Panc1 (cell line): ENCODE measurements at regions not wholly inside any gene's neighbourhood (a gene's known extent, or its start where the extent isn't known, plus 50 kb on each side); places are given as distances from the start of the nearest gene placed in this dataset.

Source experiments
- ATAC-seq: fragments of 200-7000 bp; cut with Tn5 transposase; 2 replicates; pipeline ENCODE4 v1.9.1; 2020; ENCODE audit warnings: mild to moderate bottlenecking, moderate library complexity
- BruUV-seq: library from RNA; stranded (reverse); fragments of 400-500 nt; replicated peaks from 2 replicates; lab custom pipeline; 2021; lab: Mats Ljungman, UMichigan
- CTCF ChIA-PET: fragments of 300-600 bp; sonication (Branson Sonifier 250); formaldehyde crosslinking; loops from one replicate; lab custom pipeline; 2022; ENCODE audit warnings: antibody characterized with exemption; lab: Charles Lee
- POLR2A ChIA-PET: fragments of 300-600 bp; sonication (Branson Sonifier 250); formaldehyde crosslinking; loops from one replicate; lab custom pipeline; 2022; ENCODE audit warnings: antibody characterized with exemption; lab: Charles Lee
- DNase-seq: peaks from one replicate; pipeline ENCODE4 v3.0.0-alpha.2; 2010; ENCODE audit warnings: low read depth, low spot score
- H3K27ac ChIP-seq: 2 replicates; pipeline ENCODE4 v1.5.1; 2011; ENCODE audit warnings: mild to moderate bottlenecking, low read length, inconsistent platforms
- H3K27me3 ChIP-seq: fragments of 200-500 bp; sonication (Bioruptor generic); 2 replicates; pipeline ENCODE4 v1.6.0; 2014; ENCODE audit warnings: low read length, inconsistent platforms; ENCODE audit not compliant: control insufficient read depth, insufficient read depth
- H3K36me3 ChIP-seq: fragments of 200-500 bp; sonication (Bioruptor generic); 2 replicates; pipeline ENCODE4 v1.5.1; 2014; ENCODE audit warnings: inconsistent platforms, mild to moderate bottlenecking, low read length, moderate library complexity; ENCODE audit not compliant: control insufficient read depth, insufficient read depth
- H3K4me1 ChIP-seq: 2 replicates; pipeline ENCODE4 v1.5.1; 2011; ENCODE audit warnings: inconsistent platforms, mild to moderate bottlenecking, low read length, moderate library complexity; ENCODE audit not compliant: control insufficient read depth, insufficient read depth
- H3K4me3 ChIP-seq, 2 experiments: 2 replicates each; pipeline ENCODE4 v1.5.1; 2011 to 2012; ENCODE audit warnings: low read depth in 2 of 2, low read length in 2 of 2, mild to moderate bottlenecking in 2 of 2, inconsistent platforms in 1 of 2, moderate library complexity in 1 of 2
- H3K9me3 ChIP-seq: fragments of 200-500 bp; sonication (Bioruptor generic); 2 replicates; pipeline ENCODE4 v1.5.1; 2014; ENCODE audit warnings: low read depth, mild to moderate bottlenecking, inconsistent platforms, low read length, moderate library complexity; ENCODE audit not compliant: control insufficient read depth, insufficient read depth
- POLR2AphosphoS5 ChIP-seq: IDR thresholded peaks from 2 replicates; pipeline ENCODE4 v1.6.1; 2012; ENCODE audit warnings: mild to moderate bottlenecking, low read depth, low read length, moderate library complexity
- SIN3A ChIP-seq: IDR thresholded peaks from 2 replicates; pipeline ENCODE4 v1.6.1; 2012; ENCODE audit warnings: low read depth, mild to moderate bottlenecking, low read length, moderate library complexity, borderline replicate concordance; ENCODE audit not compliant: insufficient read depth
- TCF7L2 ChIP-seq: IDR thresholded peaks from 2 replicates; pipeline ENCODE4 v1.6.1; 2011; ENCODE audit warnings: mild to moderate bottlenecking, low read depth, low read length, inconsistent platforms
- in situ Hi-C: cut with HindIII; loops from 2 replicates; pipeline ENCODE4 v1.10.0; 2016; ENCODE audit warnings: low sequenced_read_pairs, low pct_unique_long_range_greater_than_20kb
- intact Hi-C: fragments of 100-400 bp; cut with micrococcal nuclease; formaldehyde crosslinking; loops from one replicate; pipeline ENCODE4 v1.10.0; 2022; ENCODE audit not compliant: unreplicated experiment
- TF ChIP-seq, protein P1 (sequence below), 2 experiments: IDR thresholded peaks; 2 replicates each; pipeline ENCODE4 v1.6.1; 2011 to 2012; ENCODE audit warnings: low read depth in 2 of 2, control low read depth in 1 of 2, low read length in 1 of 2, mild to moderate bottlenecking in 1 of 2, moderate library complexity in 1 of 2; ENCODE audit not compliant: insufficient read depth in 1 of 2
- TF ChIP-seq, protein P2 (sequence below): fragments of 450-650 bp; IDR thresholded peaks from 2 replicates; pipeline ENCODE4 v1.5.1; 2017; ENCODE audit warnings: mild to moderate bottlenecking

DNA sequence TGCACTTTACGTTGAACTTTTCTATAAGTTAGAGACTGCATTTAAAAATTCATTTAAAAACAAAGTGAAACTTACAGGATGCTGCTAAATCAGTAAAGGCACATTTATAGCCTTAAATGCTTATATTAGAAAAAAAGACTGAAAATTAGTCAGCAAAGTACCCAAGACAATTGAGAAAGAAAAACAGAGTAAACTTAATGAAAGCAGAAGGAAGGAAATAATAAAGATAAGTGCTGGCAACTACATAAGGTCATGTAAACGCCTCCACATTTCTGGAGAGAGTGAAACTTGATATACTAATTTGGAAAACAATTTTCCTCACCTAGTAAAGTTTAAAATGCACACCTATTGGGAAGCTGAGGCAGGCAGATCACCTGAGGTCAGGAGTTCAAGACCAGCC lies 58.2 kb upstream of the ACAN start:
- Histone ChIP-seq H3K27ac (no peak overlapping the region), H3K27me3 (peaks cover 10% of the 10 kb centered on the region; the same call in 1 of the 2 replicates), H3K4me1 (no peaks in the 10 kb centered on the region), H3K9me3 (no peaks in the 10 kb centered on the region), H3K36me3 (no peaks in the 10 kb centered on the region), H3K4me3 (no peak overlapping the region)
- ChIA-PET POLR2A (no interaction called here), CTCF (no interaction called here)
- TF ChIP-seq TCF7L2 (no peak), POLR2AphosphoS5 (no peak)
- no TSS peak for BruUV-seq
- no peak for DNase-seq
- no peak for ATAC-seq
- intact Hi-C loops (no loop called here), in situ Hi-C loops (no loop called here)

DNA sequence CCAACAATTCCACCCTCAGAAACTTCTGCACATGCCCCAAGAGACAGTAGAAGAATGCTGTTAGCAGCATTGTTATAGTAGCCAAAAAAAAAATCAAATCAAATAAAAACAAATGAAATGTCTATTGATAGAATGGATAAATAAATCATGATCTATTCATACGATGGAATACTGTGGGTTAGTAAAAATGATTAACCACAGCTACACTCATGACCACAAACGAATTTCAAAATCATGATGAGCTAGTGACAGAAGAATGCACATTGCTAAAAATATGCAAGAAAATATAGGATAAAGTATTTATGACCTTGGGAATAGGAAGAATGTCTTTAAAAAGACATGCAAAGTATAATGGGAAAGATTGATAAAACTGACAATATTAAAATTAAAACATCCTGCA lies 57.5 kb upstream of the ACAN start:
- H3K36me3 ChIP-seq: no peaks in the 10 kb centered on the region
- H3K27ac ChIP-seq: no peak overlapping the region
- H3K27me3 ChIP-seq: peaks cover 10% of the 10 kb centered on the region; the same call in 1 of the 2 replicates
- H3K9me3 ChIP-seq: no peaks in the 10 kb centered on the region
- intact Hi-C loops: no loop called here
- in situ Hi-C loops: no loop called here
- CTCF ChIA-PET: no interaction called here
- TF ChIP-seq TCF7L2 (no peak), SIN3A (no peak), POLR2AphosphoS5 (no peak)
- TF ChIP-seq, protein P1, sequence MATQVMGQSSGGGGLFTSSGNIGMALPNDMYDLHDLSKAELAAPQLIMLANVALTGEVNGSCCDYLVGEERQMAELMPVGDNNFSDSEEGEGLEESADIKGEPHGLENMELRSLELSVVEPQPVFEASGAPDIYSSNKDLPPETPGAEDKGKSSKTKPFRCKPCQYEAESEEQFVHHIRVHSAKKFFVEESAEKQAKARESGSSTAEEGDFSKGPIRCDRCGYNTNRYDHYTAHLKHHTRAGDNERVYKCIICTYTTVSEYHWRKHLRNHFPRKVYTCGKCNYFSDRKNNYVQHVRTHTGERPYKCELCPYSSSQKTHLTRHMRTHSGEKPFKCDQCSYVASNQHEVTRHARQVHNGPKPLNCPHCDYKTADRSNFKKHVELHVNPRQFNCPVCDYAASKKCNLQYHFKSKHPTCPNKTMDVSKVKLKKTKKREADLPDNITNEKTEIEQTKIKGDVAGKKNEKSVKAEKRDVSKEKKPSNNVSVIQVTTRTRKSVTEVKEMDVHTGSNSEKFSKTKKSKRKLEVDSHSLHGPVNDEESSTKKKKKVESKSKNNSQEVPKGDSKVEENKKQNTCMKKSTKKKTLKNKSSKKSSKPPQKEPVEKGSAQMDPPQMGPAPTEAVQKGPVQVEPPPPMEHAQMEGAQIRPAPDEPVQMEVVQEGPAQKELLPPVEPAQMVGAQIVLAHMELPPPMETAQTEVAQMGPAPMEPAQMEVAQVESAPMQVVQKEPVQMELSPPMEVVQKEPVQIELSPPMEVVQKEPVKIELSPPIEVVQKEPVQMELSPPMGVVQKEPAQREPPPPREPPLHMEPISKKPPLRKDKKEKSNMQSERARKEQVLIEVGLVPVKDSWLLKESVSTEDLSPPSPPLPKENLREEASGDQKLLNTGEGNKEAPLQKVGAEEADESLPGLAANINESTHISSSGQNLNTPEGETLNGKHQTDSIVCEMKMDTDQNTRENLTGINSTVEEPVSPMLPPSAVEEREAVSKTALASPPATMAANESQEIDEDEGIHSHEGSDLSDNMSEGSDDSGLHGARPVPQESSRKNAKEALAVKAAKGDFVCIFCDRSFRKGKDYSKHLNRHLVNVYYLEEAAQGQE (IDR thresholded peaks at IDR 0.05; ENCODE audit: insufficient read depth in 1 of 2, low read depth in 2 of 2, low read length in 1 of 2): no peak
- TF ChIP-seq, protein P2, sequence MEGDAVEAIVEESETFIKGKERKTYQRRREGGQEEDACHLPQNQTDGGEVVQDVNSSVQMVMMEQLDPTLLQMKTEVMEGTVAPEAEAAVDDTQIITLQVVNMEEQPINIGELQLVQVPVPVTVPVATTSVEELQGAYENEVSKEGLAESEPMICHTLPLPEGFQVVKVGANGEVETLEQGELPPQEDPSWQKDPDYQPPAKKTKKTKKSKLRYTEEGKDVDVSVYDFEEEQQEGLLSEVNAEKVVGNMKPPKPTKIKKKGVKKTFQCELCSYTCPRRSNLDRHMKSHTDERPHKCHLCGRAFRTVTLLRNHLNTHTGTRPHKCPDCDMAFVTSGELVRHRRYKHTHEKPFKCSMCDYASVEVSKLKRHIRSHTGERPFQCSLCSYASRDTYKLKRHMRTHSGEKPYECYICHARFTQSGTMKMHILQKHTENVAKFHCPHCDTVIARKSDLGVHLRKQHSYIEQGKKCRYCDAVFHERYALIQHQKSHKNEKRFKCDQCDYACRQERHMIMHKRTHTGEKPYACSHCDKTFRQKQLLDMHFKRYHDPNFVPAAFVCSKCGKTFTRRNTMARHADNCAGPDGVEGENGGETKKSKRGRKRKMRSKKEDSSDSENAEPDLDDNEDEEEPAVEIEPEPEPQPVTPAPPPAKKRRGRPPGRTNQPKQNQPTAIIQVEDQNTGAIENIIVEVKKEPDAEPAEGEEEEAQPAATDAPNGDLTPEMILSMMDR: no peak
- DNase-seq (no peak), ATAC-seq (no peak)
- POLR2A ChIA-PET: interaction anchor here (0.7 kb wide), 1 partner anchor 408 kb away, joined by 4 read pairs; no protein-coding TSS in a partner anchor
- BruUV-seq: no TSS peak
- H3K4me1 ChIP-seq: no peaks in the 10 kb centered on the region
- H3K4me3 ChIP-seq: no peak overlapping the region

DNA sequence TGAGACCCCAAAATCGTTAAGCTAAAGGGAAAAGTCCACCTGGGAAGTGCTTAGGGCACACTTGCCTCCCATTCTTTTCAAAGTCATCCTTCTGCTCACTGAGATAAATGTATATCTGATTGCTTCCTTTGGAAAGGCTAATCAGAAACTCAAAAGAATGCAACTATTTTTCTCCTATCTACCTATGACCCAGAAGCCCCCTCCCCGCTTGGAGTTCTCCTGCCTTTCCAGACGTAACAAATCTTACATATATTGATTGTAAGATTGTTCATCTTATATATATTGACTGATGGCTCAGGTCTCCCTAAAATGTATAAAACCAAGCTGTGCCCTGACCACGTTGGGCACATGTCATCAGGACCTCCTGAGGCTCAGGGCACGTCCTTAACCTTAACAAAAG lies 56.8 kb upstream of the ACAN start:
- intact Hi-C loops (no loop called here), in situ Hi-C loops (no loop called here)
- BruUV-seq: no TSS peak
- DNase-seq (no peak), ATAC-seq (no peak)
- peaks cover 13% of the 10 kb centered on the region for H3K27me3 ChIP-seq
- CTCF ChIA-PET: no interaction called here
- no peak overlapping the region for H3K27ac ChIP-seq
- no peaks in the 10 kb centered on the region for H3K36me3 ChIP-seq
- H3K4me1 ChIP-seq: no peaks in the 10 kb centered on the region
- POLR2A ChIA-PET: no interaction called here
- H3K4me3 ChIP-seq: no peak overlapping the region
- H3K9me3 ChIP-seq: no peaks in the 10 kb centered on the region
- TF ChIP-seq, protein P1 (IDR thresholded peaks at IDR 0.05; ENCODE audit: insufficient read depth in 1 of 2, low read depth in 2 of 2, low read length in 1 of 2): no peak
- TF ChIP-seq POLR2AphosphoS5 (no peak), SIN3A (no peak), TCF7L2 (no peak)
- TF ChIP-seq, protein P2: no peak
